LNCAP (cell line): ENCODE measurements at regions not wholly inside any gene's neighbourhood (a gene's known extent, or its start where the extent isn't known, plus 50 kb on each side); places are given as distances from the start of the nearest gene placed in this dataset.

Experiments used
- TF ChIP-seq, protein P1 (sequence below): fragments of 450-650 bp; IDR thresholded peaks from 2 replicates; pipeline ENCODE4 v1.5.1; 2017; ENCODE audit warnings: mild to moderate bottlenecking

DNA sequence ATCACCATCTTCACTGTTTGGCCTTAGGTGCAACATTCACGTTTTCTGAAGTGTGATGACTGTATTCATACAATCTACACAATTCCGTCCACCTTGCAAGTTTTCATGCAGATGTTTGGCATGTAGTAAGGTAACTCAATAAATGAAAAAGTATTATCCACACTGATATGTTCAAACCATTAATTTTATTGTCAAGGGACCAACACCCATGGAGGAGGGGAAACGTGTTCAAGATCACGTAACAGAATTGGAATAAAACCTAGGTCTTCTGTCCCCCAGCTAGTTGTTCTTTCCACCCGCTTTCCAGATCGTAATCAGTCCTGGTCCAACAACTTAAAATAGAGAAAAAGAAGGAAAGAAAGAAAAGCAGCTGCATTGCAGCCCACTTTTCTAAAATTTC, 560.4 kb upstream of the MCTP2 start:
- TF ChIP-seq, protein P1, sequence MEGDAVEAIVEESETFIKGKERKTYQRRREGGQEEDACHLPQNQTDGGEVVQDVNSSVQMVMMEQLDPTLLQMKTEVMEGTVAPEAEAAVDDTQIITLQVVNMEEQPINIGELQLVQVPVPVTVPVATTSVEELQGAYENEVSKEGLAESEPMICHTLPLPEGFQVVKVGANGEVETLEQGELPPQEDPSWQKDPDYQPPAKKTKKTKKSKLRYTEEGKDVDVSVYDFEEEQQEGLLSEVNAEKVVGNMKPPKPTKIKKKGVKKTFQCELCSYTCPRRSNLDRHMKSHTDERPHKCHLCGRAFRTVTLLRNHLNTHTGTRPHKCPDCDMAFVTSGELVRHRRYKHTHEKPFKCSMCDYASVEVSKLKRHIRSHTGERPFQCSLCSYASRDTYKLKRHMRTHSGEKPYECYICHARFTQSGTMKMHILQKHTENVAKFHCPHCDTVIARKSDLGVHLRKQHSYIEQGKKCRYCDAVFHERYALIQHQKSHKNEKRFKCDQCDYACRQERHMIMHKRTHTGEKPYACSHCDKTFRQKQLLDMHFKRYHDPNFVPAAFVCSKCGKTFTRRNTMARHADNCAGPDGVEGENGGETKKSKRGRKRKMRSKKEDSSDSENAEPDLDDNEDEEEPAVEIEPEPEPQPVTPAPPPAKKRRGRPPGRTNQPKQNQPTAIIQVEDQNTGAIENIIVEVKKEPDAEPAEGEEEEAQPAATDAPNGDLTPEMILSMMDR = no peak

- TF ChIP-seq, protein P1 = no peak
Measured at GRCh38 chr15:93664213-93664956, 567.0 kb upstream of the MCTP2 start.

DNA sequence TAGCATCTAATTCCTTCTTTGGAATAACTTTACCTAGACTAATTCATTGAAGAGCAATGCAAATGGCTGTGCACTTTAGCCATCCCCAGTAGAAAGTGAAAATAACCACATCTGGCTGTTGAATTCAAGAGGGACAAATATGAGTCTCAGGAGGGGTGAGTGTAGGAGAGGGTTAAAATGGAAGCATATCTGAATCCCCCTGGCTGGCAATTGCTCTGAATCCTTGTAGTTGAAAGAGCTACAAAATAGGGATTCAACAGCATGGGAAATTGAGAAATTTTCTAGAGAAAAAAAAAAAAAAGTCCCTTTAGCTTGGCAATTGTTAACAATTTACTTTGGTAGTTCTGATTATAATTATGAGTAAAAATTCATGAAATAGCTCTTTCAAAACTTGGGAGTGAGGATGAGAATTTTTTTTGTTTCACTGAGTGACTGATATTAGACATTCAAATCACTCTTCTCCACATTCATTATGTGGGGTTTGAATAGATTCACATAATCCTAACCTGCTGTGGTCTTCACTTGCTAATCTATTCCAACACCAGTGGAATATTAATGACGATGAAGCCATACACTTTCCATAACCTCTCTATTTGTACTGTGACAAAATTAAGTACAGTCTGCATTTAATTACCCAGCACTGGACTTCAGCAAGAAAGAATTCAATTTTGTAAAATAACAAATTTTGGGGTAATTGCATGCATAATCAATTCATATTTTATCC, 569.0 kb upstream of the MCTP2 start:
- TF ChIP-seq, protein P1 = no peak

DNA sequence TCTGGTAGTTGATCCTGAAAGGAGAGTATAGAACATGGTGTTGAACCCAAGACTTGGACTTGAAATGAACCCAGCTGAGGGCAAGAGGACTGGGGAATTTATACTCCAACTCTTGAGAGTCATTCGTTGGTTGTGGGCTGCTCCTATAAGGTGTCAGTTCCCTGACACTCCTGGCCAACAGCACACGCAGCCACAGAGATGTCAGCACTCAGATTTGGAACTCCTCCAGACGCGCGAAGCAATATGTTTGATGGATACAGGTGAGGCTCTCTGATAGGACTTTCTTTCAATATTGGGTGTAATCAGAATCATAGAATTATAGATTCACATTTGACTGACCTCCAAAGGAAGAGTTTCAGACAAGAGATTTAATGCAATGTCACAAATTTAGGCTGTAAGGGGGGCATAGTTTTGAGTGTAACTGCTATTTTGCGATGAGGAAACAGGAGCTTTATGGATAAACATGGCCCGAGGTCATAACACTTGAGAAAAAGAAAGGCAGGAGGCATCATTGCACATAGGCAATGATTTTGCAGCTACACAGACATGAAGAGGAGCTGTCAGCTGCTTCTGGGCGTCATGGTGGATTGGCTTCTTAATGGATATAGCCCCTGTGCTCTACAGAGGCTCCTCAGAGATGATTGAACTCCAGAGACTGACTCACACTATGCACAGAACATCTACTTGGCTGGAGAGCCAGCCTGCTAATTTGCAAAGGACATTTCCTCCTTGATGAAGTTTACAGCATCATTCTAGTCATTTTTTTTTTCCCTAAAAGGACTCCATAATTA, 569.2 kb upstream of the RGMA start:
- TF ChIP-seq, protein P1 = no peak

GRCh38 chr15:93656041-93656440, 567.0 kb upstream of the RGMA start:
- TF ChIP-seq, protein P1 = no peak

- TF ChIP-seq, protein P1 = no peak
Measured at GRCh38 chr15:93649691-93650235, 560.8 kb upstream of the RGMA start.

DNA sequence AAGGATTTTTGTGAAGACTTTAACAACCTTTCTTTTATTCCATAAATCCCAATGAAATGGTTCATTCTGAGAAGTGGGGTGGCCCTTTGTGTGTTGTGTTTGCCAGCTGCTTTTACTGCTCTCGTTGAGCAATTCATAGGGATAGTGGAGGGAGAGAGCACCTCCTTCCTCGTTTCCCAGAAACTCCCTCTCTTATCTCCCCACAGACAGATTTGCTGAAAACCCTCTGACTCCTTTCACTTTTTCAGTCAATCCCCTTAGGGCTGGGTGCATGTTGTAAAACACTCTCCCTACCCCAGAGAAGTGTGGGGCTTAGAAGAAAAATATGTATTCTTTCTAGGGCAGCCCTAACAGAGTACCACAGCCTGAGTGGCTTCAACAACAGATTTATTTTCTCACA, 557.2 kb upstream of the RGMA start:
- TF ChIP-seq, protein P1 = no peak
